HG03139 (cell line): ENCODE measurements at regions not wholly inside any gene's neighbourhood (a gene's known extent, or its start where the extent isn't known, plus 50 kb on each side); places are given as distances from the start of the nearest gene placed in this dataset.
"Not testable (repeated sequence)": the region's sequence is repeated elsewhere in the genome, so short reads cannot be mapped to it uniquely, and the experiment has no call there.

Experiments used
- ATAC-seq: cut with Tn5 transposase; IDR thresholded peaks from one replicate; pipeline ENCODE4 v1.9.1; 2021; ENCODE audit not compliant: unreplicated experiment

DNA sequence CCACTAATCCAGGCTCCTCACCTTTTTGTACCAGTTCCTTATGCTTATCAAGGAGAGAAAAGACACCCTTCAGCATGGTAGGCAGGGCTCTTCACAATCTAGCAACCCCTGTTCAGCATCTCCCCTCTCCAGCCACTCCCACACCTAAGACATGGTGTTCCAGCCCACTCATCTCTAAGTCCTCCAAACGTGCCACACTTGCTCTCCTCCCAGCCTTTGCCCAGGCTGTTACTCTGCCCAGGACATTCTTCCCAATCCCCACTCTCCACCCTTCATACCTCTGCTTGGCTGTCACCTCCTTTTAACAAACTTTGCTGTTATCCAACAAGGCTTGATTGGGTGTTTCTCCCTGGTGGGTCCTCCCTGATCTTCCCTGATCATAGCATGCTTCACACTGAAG, 270.6 kb upstream of the CHAC2 start:
- ATAC-seq: no peak

DNA sequence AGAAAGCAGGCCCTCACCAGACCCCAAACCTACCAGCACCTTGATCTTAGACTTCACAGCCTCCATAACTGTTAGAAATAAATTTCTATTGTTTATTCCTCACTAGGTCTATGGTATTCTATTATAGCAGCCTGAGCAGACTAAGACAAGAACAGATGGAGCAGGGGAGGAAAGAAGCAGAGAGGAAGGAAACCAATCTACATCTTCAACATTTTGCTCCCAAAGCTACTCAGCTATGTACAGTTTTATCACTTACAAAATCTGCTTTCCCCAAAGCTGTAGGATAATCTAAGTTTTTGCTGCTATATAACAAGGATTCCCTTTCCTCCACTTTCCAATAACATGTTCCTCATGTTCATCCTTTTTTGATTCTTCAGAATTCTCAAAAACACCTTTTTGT, 274.4 kb upstream of the CHAC2 start:
- ATAC-seq: no peak

DNA sequence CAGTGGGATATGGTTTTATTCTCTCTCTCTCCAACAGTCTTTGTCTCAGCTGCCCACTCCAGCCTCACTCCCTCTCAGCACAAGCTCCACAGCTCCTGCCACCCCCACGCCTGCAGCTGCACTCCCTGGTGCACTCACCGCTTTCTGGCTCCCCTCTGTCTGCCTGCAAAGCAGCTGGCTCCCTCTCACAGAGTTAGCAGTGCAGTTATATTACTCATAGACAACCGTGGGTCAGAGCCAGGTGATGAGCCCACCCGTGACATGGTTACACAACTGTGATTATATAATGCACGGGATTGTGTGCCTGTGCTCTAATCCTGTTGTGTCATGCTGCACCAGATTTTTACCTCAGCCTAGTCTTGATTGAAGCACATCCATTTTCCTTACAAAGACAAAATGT, 276.9 kb upstream of the CHAC2 start:
- ATAC-seq: no peak

DNA sequence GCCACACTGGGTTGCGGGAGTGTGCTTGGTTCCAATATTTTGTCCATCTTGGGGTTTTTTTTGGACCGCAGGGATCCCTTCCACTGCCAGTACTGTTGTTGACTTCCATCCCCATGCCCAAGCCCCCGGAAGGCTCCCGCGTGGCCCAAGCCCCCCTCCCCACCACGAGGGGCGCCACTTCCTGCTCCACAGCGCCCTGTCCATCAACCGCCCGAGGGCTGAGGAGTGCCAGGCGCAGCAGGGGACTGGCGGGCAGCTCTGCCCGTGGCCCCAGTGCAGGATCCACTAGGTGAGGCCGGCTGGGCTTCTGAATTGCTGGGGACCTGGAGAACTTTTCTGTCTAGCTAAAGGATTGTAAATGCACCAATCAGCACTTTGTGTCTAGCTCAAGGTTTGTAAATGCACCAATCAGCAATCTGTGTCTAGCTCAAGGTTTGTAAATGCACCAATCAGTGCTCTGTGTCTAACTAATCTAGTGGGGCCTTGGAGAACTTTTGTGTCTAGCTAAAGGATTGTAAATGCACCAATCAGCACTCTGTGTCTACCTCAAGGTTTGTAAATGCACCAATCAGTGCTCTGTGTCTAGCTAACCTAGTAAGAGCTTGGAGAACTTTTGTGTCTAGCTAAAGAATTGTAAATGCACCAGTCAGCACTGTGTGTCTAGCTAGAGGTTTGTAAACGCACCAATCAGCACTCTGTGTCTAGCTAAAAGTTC, 281.3 kb upstream of the CHAC2 start:
- not testable (repeated sequence) for ATAC-seq

DNA sequence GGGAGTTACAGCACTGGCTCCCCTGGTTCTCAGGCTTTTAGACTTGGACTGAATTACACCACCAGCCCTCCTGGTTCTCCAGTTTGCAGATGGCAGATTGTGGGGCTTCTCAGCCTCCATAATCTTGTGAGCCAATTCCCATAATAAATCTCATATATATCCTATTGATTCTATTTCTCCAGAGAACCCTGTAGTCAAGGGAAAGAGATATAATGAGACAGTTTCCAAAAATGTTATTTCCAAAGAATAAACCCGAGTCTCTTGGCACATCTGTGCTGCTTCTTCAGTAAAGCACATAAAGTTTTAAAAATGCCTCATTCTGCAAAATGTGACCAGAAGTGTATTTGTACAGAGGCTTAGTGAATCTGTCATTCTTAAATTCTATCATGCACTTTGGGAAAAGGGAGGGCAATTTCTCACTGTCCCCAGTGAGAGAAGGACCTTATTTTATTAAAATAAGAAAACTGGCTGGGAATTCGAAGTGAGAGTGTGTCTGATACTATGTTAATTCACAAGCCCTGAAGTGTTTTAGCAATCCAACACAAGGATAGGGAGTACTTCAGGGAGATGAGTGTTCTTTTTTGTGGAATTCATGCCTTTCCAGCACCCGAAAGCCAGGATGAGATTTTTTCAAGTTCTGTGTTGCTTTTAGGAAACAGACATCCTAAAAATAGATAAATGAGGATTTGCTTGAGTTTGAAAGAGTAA, 282.4 kb upstream of the CHAC2 start:
- no peak for ATAC-seq

DNA sequence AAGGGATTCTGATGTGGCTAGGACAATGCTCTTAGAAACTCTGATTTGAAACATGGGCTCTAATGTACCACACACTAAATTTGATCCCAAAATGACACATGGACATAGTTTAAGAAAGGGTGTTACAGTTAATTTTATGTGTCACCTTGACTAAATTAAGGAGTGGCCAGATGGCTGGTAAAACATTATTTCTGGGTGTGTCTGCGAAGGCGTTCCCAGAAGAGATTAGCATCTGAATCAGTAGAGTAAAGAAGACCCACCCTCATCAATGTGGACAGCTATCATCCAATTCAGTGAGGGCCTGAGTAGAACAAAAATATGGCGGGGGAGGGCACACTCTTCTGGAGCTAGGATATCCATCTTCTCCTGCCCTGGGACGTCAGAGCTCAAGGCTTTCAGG, 283.1 kb upstream of the CHAC2 start:
- no peak for ATAC-seq

DNA sequence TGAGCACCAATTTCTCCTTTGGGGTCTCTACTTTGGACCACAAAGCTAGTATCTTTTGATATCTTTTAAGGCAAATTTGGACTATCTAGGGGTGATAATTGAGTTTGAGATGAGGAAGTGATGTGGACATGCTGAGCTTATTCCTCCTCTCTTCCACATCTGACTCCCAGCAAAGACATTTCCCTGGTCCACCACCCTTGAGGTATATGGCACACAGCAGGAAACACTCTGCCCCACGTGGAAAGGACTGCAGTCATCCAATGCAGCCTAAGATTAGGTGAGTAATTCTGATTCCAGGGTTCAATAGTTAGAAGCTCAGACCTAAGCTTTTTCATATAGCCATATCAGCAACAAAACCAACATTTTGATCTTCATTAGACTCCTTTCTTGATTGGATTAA, 290.1 kb upstream of the CHAC2 start:
- ATAC-seq: no peak

DNA sequence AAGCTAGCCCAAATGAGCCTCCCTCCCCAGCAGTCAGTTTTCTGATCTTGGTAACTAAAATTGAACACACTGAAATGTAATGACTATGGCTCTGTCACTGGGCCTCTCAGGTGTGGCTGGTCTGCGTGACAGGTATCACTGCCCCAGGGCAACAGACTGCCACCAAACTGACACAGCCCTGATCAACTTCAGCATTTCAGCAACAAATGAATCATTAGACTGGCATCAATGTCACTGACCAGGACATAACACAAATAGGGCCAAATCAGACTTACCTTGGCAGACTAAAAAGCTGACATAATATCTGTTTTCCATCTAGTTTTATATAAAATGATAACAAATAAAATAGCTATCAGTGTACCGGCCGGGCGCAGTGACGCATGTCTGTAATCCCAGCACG, 290.8 kb upstream of the CHAC2 start:
- ATAC-seq: no peak

DNA sequence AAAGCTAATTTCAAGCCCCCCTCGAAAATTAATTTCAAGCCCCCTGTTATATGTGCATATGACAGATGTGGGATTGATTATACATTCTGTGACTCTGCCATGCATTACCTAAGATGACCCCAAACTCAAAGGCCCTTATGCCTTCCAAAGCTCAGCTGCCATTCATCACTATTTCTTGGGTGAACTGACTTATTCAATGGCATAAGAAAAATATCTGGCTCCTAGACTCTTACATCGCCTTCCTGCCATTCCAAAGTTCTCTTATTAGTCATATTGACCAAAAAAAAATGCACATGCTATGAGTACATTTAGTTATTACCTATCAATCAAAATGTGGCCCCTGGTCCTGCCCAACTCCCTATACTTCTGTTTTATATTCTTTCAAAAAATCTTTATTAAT, 291.8 kb upstream of the CHAC2 start:
- ATAC-seq: no peak

DNA sequence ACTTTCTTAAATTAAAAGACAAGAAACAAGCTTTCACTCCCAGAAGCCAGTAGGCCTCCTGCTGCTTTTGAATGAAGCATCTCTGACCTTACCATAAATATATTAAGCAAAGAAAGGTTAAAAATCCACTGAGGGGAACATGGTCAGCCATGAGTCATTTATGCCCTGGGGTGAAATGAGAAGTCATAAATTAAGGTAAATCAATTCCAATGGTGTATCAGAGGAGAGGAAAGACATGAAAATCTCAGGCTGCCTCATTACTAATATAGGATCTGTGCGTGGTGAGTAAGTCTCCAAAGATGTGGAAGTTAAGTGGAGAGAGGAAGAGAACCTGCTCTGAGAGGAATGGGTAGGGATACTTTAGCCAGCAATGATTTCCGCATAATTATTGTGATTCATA, 292.3 kb upstream of the CHAC2 start:
- no peak for ATAC-seq

DNA sequence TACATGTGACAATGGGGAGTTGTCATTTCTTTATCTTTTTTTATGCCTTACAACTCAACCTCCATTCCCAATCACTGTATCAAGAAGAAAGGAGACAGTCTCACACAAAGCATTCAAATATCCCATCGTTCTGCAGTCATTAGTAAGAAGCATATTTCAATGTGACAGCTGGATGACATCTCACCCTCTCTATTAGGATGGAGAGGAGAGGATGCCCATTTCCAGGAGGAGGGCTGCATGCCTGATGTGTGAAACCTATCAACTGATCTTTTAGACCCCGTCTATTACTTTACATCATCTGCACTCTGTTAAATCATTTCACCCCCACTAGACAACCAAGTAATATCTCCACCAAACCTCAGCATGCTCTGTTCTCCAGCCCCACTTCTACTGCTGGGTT, 292.7 kb upstream of the CHAC2 start:
- no peak for ATAC-seq

DNA sequence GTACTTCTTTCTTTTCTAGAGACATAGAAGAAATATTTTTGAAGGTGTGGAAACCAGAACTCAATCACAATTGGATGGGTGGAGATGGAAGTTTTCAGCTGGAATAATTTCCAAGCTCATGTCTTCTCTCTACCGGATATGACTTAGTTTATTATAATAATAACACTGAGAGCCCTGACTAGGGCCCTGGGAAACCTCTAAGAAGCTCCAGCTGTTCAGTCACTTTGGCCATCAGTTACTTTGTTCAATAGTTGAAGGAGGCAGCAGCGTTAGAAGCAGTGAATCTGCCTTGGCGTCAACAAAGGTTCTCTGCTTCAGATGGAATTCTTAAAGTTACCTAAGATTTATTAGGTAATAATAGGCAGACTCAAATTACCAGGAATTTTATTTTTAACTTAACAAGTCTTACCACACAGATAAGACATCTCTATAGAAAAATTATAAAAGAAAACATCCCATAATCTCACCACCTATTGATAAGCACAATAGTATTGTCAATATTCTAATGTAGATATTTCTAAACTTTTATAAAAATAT, 293.8 kb upstream of the CHAC2 start:
- ATAC-seq: no peak

DNA sequence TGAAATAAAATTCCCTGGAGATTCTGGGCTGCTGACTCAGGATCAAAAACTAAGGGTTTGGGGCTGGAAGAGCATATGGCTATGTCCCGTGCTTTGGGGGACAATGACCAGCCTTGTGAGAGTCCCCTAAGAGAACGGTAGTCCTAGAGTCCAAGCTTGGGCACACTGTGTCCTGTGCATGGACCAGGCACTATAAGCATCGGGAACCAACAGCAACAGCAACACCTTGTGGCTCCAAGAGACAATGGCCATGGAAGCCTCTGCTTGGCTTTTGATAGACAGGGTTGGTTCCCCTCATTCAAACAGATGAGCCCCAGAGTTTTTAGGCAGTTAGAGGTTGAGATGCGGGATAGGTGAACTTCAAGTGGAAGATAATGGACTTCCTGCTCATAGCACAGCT, 294.4 kb upstream of the CHAC2 start:
- ATAC-seq: no peak

DNA sequence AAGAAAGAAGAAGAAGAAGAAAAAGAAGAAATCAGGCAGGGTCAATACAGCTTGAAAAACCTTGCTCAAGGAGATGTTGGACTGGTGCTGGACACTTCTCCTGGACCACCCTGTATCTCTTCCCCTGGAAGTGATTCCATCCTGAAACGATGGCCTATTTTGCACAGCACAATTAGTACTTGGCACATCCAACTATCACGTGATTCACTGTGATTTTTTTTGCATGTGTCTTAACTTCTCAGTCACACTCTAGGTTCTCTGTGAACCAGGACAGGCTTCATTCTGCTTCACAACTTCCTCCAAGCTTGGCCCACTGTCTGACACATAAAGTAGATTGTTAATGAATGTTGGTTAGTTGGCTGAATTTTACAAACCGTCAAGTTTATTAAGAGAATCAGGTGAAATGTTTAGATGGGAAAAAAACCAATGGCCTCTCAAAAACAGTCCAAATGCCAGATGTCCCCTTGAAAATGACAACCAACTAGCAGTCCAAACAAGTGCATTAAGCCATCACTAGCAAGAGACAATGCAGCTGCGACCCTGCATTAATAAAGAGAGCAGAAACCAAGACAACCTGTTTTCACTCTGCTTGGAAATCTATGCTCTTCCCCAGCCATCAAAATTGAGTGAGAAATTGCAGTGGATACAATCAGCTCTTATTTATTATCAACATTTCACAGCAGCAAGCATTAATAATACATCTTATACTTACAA, 300.0 kb upstream of the CHAC2 start:
- ATAC-seq: no peak

DNA sequence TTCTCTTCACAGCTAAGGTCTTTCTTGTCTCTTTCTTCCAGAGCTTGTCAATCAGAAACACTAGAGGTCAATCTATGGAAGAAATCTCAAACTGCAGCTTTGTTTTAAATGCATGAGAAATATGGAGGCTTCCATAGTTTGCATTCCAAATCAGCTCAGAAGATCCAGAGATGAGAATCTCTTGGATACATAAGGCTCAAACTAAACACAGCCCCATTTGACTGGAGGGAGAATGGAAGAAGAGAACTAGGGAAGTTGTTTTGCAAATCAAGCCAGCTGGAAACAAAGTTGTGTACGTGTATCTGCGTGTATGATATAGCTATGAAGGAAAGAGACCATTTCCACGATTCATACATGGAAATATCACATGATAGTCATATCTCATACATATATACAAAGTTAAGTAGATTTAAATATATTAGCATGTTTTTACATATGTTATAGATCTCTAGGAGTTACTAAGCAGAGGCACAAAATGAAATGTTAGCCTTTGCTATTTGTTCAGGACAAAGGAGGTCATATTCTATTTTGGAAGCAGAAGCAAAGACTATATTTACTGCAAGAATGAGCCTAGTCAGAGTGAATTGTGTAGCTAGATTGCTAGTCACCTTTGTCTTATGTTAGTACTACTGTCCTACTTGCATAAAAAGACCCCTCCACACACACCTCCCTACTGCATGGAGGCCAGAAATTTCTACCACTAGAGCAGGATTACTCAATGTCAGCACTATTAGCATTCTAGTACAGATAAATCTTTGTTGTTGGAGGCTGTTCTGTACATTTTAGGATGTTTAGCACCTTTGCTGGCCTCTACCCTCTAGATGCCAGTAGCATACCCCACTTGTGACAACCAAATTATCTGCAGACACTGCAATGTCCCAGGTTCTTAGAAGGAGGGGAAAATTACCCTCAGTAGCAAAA, 303.5 kb upstream of the CHAC2 start:
- ATAC-seq: no peak

DNA sequence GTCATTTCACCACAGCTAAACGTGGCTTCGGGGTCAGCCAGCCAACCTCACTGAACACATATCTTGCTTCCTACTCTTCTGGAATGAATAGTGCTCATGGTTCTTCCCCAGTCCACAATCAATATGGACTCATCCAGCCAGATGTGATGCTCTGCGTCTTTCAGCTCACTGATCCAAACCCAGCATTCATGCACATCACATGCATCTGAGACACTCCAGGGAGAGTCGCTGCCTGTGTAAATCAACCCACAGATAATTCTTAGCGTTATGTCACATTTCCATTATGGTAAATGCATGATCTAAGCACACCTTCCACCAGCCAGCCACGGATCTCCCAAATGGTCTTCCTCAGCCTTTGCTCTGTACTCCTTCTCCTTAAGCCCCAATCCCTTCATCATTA, 306.7 kb upstream of the CHAC2 start:
- ATAC-seq: no peak

DNA sequence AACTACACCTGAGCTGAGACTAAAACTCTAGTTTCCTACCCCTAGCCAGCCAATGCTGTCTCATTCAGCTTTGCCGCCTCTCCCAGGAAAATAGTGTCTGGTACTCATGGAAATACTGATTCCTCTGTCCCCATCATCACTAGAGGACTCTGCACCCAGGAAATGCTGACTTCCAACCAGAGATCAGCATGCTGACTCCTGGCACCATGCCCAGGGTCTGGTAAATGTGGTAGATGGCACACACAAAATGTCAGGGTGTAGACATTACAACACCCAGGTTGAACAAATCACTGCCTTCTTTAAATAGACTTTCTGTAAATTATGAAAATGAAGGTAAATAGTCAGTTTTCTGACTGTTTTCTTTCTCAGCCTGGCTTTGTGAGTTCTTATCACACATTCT, 307.3 kb upstream of the CHAC2 start:
- no peak for ATAC-seq

DNA sequence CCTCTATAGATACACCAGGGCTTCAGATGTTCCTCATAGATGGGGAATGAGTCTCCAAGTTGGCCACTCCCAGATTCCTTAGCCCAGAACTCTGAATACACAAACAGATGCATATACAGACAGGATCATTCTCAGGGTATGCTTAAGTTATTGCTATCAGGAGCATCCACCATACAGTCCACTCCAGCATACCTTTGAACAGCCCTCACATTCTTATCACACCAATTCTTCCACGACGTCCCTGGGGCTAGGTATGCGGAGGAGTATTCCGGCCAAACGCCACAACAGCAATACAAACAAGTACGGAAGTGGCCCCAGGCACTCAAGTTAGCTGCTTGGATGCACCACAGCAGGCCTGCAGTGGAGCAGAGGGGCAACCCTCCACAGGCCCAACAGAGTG, 312.5 kb upstream of the CHAC2 start:
- ATAC-seq: no peak

DNA sequence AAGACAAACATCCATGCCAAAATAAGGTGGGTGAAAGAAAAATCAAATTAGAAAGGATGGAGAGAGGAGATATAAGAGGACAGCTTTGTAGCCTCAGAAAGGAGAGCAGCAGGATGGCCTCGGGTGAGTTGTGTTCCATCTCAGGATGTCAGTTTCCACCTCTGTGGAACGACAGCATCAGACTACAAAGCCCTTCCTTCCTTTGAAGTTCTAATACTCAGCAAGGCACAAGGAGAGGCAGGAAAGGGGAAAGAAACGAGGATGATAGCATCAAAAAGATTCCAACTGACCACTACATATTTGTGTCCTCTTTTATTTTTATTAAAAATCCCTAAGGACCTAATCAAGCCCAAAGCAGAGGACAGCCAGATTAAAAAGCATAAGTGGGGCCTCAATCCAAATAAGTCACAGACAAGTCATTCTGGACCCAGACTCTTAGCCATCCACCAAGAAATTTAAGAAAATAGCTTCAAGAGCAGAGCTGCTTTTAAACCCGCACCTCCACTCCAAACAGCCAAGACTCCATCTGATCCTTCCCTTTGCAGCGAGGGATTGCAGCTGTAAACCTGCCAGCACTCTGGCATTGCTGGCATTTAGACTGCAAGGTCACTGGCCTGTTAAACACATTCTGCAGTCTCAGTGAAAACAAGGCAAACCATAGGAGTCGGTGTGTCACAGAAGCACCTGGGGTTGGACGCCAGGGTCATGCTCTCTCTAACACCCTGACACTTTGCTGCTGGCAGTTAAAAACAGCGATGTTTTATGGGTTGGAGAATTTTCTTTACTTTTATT, 314.5 kb upstream of the CHAC2 start:
- ATAC-seq: no peak

DNA sequence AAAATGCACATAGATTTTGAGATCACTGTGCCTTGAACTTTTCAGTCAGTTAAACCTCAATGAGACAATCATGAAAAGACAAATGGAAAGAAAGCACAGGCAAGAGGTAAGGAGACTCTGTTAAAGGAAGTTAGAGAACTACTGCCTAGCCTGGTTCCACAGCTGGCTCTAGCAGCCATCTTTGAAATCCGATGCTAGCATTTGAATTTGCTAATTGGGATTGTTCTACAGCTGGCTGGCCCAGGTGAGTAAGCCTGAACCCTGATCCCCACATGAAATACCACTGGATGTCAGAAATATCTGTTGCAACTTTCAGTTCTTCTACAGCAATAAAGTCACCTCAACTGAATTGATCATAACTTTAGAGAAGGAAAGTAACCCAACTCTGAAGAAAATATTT, 315.2 kb upstream of the CHAC2 start:
- ATAC-seq: no peak
